ENCODE measurements at regions not wholly inside any gene's neighbourhood (a gene's known extent, or its start where the extent isn't known, plus 50 kb on each side); places are given as distances from the start of the nearest gene placed in this dataset.

DNA sequence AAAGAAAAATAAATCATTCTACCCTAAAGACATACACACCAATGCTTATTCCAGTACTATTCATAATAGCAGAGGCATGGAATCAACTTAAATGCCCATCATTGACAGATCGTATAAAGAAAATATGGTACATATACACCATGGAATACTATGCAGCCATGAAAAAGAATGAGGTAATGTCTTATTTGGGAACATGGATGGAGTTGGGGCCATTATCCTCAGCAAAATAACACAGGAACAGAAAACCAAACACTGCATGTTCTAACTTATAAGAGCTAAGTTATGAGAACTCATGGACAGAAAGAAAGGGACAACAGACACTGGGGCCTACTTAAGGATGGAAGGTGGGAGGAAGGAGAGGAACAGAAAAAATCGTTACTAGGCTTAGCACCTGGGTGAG lies 527.5 kb upstream of the ST8SIA4 start:
- TF ChIP-seq CTCF (conservative IDR thresholded peaks at IDR 0.05; ENCODE audit: low read depth in 2 of 2) (no peak), JUNB (IDR thresholded peaks at IDR 0.05; ENCODE audit: unreplicated experiment) (no peak), POLR2AphosphoS5 (IDR thresholded peaks at IDR 0.05; ENCODE audit: low read depth) (no peak), ZNF331 (CRISPR knock-in tag; IDR thresholded peaks at IDR 0.05; ENCODE audit: low read depth) (no peak), REST (IDR thresholded peaks at IDR 0.05; ENCODE audit: unreplicated experiment) (no peak), NANOG (IDR thresholded peaks at IDR 0.05; ENCODE audit: borderline replicate concordance) (no peak), EZH2 (IDR thresholded peaks at IDR 0.05; ENCODE audit: low read depth, unreplicated experiment) (no peak), STAT1 (IDR thresholded peaks at IDR 0.05; ENCODE audit: unreplicated experiment) (no peak), EZH2phosphoT487 (IDR thresholded peaks at IDR 0.05; ENCODE audit: unreplicated experiment) (no peak), CREB1 (CRISPR knock-in tag; IDR thresholded peaks at IDR 0.05; ENCODE audit: low read depth) (no peak), ETS1 (IDR thresholded peaks at IDR 0.05) (no peak)
- TF ChIP-seq, protein P1, sequence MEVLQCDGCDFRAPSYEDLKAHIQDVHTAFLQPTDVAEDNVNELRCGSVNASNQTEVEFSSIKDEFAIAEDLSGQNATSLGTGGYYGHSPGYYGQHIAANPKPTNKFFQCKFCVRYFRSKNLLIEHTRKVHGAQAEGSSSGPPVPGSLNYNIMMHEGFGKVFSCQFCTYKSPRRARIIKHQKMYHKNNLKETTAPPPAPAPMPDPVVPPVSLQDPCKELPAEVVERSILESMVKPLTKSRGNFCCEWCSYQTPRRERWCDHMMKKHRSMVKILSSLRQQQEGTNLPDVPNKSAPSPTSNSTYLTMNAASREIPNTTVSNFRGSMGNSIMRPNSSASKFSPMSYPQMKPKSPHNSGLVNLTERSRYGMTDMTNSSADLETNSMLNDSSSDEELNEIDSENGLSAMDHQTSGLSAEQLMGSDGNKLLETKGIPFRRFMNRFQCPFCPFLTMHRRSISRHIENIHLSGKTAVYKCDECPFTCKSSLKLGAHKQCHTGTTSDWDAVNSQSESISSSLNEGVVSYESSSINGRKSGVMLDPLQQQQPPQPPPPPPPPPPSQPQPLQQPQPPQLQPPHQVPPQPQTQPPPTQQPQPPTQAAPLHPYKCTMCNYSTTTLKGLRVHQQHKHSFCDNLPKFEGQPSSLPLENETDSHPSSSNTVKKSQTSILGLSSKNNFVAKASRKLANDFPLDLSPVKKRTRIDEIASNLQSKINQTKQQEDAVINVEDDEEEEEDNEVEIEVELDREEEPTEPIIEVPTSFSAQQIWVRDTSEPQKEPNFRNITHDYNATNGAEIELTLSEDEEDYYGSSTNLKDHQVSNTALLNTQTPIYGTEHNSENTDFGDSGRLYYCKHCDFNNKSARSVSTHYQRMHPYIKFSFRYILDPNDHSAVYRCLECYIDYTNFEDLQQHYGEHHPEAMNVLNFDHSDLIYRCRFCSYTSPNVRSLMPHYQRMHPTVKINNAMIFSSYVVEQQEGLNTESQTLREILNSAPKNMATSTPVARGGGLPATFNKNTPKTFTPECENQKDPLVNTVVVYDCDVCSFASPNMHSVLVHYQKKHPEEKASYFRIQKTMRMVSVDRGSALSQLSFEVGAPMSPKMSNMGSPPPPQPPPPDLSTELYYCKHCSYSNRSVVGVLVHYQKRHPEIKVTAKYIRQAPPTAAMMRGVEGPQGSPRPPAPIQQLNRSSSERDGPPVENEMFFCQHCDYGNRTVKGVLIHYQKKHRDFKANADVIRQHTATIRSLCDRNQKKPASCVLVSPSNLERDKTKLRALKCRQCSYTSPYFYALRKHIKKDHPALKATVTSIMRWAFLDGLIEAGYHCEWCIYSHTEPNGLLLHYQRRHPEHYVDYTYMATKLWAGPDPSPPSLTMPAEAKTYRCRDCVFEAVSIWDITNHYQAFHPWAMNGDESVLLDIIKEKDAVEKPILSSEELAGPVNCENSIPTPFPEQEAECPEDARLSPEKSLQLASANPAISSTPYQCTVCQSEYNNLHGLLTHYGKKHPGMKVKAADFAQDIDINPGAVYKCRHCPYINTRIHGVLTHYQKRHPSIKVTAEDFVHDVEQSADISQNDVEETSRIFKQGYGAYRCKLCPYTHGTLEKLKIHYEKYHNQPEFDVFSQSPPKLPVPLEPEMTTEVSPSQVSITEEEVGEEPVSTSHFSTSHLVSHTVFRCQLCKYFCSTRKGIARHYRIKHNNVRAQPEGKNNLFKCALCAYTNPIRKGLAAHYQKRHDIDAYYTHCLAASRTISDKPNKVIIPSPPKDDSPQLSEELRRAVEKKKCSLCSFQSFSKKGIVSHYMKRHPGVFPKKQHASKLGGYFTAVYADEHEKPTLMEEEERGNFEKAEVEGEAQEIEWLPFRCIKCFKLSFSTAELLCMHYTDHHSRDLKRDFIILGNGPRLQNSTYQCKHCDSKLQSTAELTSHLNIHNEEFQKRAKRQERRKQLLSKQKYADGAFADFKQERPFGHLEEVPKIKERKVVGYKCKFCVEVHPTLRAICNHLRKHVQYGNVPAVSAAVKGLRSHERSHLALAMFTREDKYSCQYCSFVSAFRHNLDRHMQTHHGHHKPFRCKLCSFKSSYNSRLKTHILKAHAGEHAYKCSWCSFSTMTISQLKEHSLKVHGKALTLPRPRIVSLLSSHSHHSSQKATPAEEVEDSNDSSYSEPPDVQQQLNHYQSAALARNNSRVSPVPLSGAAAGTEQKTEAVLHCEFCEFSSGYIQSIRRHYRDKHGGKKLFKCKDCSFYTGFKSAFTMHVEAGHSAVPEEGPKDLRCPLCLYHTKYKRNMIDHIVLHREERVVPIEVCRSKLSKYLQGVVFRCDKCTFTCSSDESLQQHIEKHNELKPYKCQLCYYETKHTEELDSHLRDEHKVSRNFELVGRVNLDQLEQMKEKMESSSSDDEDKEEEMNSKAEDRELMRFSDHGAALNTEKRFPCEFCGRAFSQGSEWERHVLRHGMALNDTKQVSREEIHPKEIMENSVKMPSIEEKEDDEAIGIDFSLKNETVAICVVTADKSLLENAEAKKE (CRISPR knock-in tag; IDR thresholded peaks at IDR 0.05) = no peak
